ENCODE measurements at regions not wholly inside any gene's neighbourhood (a gene's known extent, or its start where the extent isn't known, plus 50 kb on each side); places are given as distances from the start of the nearest gene placed in this dataset.

DNA sequence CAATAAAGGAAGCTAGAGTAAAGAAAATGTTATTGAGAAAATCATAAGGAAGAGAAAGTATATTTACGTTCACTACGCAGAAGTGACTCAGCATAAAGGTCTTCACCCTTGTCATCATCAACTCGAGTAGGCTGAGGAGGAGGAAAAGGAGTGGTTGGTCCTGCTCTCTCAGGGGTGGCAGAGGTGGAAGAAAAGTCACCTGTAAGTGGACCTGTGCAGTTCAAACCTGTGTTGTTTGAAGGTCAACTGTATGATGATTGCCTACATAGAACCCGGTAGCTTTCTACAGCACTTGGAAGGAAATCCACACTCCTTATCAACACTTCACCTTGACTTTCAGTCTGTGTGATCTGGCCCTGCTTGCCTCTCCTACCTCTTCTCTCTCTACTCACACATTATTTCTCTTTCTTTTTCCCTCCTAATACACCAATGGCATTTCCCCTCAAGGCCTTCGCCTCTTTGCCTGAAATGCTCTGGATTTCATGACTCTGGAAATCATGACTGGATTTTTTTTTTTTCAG, 109.3 kb upstream of the CPEB4 start:
- TF ChIP-seq TEAD4 (IDR thresholded peaks at IDR 0.05) (no peak), EGR1 (IDR thresholded peaks at IDR 0.05) (no peak), YY1 (IDR thresholded peaks at IDR 0.05; ENCODE audit: low read depth) (no peak)
